WTC11 (cell line): ENCODE measurements at regions not wholly inside any gene's neighbourhood (a gene's known extent, or its start where the extent isn't known, plus 50 kb on each side); places are given as distances from the start of the nearest gene placed in this dataset.
A peak's percentile ranks its signal among the peaks of the same experiment; 100 is the strongest.

Experiments
- ATAC-seq: fragments of 200-7000 bp; cut with Tn5 transposase; 2 replicates; pipeline ENCODE4 v1.10.0; 2021; ENCODE audit warnings: mild to moderate bottlenecking, moderate library complexity
- CTCF ChIA-PET: fragments of 300-600 bp; sonication (Branson Sonifier 250); formaldehyde crosslinking; loops from one replicate; lab custom pipeline; 2021; ENCODE audit warnings: antibody characterized with exemption; lab: Charles Lee
- POLR2A ChIA-PET: fragments of 350-600 bp; sonication (Branson Sonifier 250); formaldehyde crosslinking; loops from one replicate; lab custom pipeline; 2021; ENCODE audit warnings: antibody characterized with exemption; lab: Charles Lee
- DNase-seq: peaks from one replicate; pipeline ENCODE4 v3.0.0; 2021; ENCODE audit warnings: low spot score
- H3K27ac Mint-ChIP-seq: 2 replicates; pipeline ENCODE4 v1.8.0; 2021; ENCODE audit warnings: mixed read lengths
- H3K27me3 Mint-ChIP-seq: 2 replicates; pipeline ENCODE4 v1.8.0; 2021; ENCODE audit warnings: low read depth, mild to moderate bottlenecking, moderate library complexity, mixed read lengths
- H3K36me3 Mint-ChIP-seq: 2 replicates; pipeline ENCODE4 v1.8.0; 2021; ENCODE audit warnings: mixed read lengths
- H3K4me1 Mint-ChIP-seq: 2 replicates; pipeline ENCODE4 v1.8.0; 2022; ENCODE audit warnings: mixed read lengths
- H3K4me3 Mint-ChIP-seq: 2 replicates; pipeline ENCODE4 v1.8.0; 2021; ENCODE audit warnings: mild to moderate bottlenecking, moderate library complexity, mixed read lengths
- H3K9me3 Mint-ChIP-seq: 2 replicates; pipeline ENCODE4 v1.8.0; 2021; ENCODE audit warnings: mixed read lengths
- ATF1 ChIP-seq: sonication (generic); formaldehyde crosslinking; IDR thresholded peaks from 2 replicates; pipeline ENCODE4 v1.8.1; 2023; ENCODE audit warnings: mild to moderate bottlenecking, moderate library complexity, missing genetic modification reagents
- ELF4 ChIP-seq: sonication (generic); formaldehyde crosslinking; IDR thresholded peaks from 2 replicates; pipeline ENCODE4 v1.8.1; 2022; ENCODE audit warnings: low read depth, mild to moderate bottlenecking, moderate library complexity, missing genetic modification reagents
- HMGA2 ChIP-seq: fragments of 250-450 bp; sonication (Bioruptor Pico); IDR thresholded peaks from 2 replicates; pipeline ENCODE4 v1.4.0; 2021; ENCODE audit warnings: mild to moderate bottlenecking, moderate library complexity
- JAZF1 ChIP-seq: fragments of 250-450 bp; sonication (Bioruptor Pico); IDR thresholded peaks from 2 replicates; pipeline ENCODE4 v1.9.0; 2021; ENCODE audit warnings: moderate library complexity, mild to moderate bottlenecking, inconsistent platforms
- KAT7 ChIP-seq: sonication (generic); formaldehyde crosslinking; IDR thresholded peaks from 2 replicates; pipeline ENCODE4 v1.8.1; 2023; ENCODE audit warnings: missing genetic modification reagents, mild to moderate bottlenecking, borderline replicate concordance
- SP1 ChIP-seq: sonication (generic); formaldehyde crosslinking; conservative IDR thresholded peaks from 2 replicates; pipeline ENCODE4 v1.8.1; 2022; ENCODE audit warnings: missing genetic modification reagents
- ZNF232 ChIP-seq: sonication (generic); formaldehyde crosslinking; IDR thresholded peaks from 2 replicates; pipeline ENCODE4 v1.8.0; 2022; ENCODE audit warnings: mild to moderate bottlenecking, missing genetic modification reagents
- ZNF263 ChIP-seq: sonication (generic); formaldehyde crosslinking; IDR thresholded peaks from 2 replicates; pipeline ENCODE4 v1.8.1; 2022; ENCODE audit warnings: low read depth, mild to moderate bottlenecking, moderate library complexity, missing genetic modification reagents
- ZNF317 ChIP-seq: sonication (generic); formaldehyde crosslinking; IDR thresholded peaks from 2 replicates; pipeline ENCODE4 v1.8.1; 2023; ENCODE audit warnings: low read depth, mild to moderate bottlenecking, moderate library complexity, missing genetic modification reagents, borderline replicate concordance
- ZNF416 ChIP-seq: fragments of 250-450 bp; sonication (Bioruptor Pico); IDR thresholded peaks from 2 replicates; pipeline ENCODE4 v1.9.0; 2021; ENCODE audit warnings: mild to moderate bottlenecking, inconsistent platforms
- TF ChIP-seq, protein P1 (sequence below): sonication (generic); formaldehyde crosslinking; IDR thresholded peaks from 2 replicates; pipeline ENCODE4 v1.8.1; 2023; ENCODE audit warnings: mild to moderate bottlenecking, missing genetic modification reagents, borderline replicate concordance
- TF ChIP-seq, protein P2 (sequence below): fragments of 250-450 bp; sonication (Bioruptor Pico); IDR thresholded peaks from 2 replicates; pipeline ENCODE4 v1.9.0; 2021; ENCODE audit warnings: mild to moderate bottlenecking
- TF ChIP-seq, protein P3 (sequence below): sonication (generic); formaldehyde crosslinking; IDR thresholded peaks from 2 replicates; pipeline ENCODE4 v1.8.1; 2022; ENCODE audit warnings: low read depth, mild to moderate bottlenecking, moderate library complexity, missing genetic modification reagents, borderline replicate concordance
- TF ChIP-seq, protein P4 (sequence below): sonication (generic); formaldehyde crosslinking; IDR thresholded peaks from 2 replicates; pipeline ENCODE4 v1.8.0; 2023; ENCODE audit warnings: missing genetic modification reagents
- TF ChIP-seq, protein P5 (sequence below): sonication (generic); formaldehyde crosslinking; conservative IDR thresholded peaks from 2 replicates; pipeline ENCODE4 v1.8.1; 2022; ENCODE audit warnings: mild to moderate bottlenecking, missing genetic modification reagents
- TF ChIP-seq, protein P6 (sequence below): sonication (generic); formaldehyde crosslinking; IDR thresholded peaks from 2 replicates; pipeline ENCODE4 v1.8.1; 2023; ENCODE audit warnings: mild to moderate bottlenecking, missing genetic modification reagents
- TF ChIP-seq, protein P7 (sequence below): sonication (generic); formaldehyde crosslinking; IDR thresholded peaks from 2 replicates; pipeline ENCODE4 v1.8.1; 2022; ENCODE audit warnings: missing genetic modification reagents, borderline replicate concordance
- TF ChIP-seq, protein P8 (sequence below): fragments of 200-600 bp; IDR thresholded peaks from 2 replicates; pipeline ENCODE4 v1.8.0; 2022; ENCODE audit warnings: antibody characterized with exemption
- TF ChIP-seq, protein P9 (sequence below): sonication (generic); formaldehyde crosslinking; IDR thresholded peaks from 2 replicates; pipeline ENCODE4 v1.8.1; 2023; ENCODE audit warnings: mild to moderate bottlenecking, moderate library complexity, missing genetic modification reagents

DNA sequence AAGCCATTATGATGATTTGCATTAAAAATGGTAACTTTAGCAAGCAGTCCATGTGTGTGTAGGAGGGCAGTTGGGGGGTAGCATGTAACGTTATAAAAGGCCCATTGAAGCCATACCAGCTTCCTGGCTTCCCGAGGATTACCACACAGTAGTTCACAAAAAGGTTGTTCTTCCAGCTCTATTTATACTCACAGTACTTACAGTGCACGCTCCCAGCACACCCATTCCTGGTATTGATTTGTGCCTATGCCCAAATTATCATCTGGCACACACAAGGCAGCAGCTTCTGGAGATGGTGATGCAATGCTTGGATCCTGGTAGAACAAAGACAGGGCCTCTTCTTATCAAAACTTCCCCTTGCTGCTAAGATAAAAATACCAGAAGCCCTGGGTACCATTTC is 436.8 kb downstream of the HAO1 start (continued):
- TF ChIP-seq, protein P1, sequence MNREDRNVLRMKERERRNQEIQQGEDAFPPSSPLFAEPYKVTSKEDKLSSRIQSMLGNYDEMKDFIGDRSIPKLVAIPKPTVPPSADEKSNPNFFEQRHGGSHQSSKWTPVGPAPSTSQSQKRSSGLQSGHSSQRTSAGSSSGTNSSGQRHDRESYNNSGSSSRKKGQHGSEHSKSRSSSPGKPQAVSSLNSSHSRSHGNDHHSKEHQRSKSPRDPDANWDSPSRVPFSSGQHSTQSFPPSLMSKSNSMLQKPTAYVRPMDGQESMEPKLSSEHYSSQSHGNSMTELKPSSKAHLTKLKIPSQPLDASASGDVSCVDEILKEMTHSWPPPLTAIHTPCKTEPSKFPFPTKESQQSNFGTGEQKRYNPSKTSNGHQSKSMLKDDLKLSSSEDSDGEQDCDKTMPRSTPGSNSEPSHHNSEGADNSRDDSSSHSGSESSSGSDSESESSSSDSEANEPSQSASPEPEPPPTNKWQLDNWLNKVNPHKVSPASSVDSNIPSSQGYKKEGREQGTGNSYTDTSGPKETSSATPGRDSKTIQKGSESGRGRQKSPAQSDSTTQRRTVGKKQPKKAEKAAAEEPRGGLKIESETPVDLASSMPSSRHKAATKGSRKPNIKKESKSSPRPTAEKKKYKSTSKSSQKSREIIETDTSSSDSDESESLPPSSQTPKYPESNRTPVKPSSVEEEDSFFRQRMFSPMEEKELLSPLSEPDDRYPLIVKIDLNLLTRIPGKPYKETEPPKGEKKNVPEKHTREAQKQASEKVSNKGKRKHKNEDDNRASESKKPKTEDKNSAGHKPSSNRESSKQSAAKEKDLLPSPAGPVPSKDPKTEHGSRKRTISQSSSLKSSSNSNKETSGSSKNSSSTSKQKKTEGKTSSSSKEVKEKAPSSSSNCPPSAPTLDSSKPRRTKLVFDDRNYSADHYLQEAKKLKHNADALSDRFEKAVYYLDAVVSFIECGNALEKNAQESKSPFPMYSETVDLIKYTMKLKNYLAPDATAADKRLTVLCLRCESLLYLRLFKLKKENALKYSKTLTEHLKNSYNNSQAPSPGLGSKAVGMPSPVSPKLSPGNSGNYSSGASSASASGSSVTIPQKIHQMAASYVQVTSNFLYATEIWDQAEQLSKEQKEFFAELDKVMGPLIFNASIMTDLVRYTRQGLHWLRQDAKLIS (CRISPR knock-in tag), result no peak
- TF ChIP-seq JAZF1 (CRISPR knock-in tag) (no peak), ELF4 (CRISPR knock-in tag) (no peak), ZNF416 (CRISPR knock-in tag) (no peak), ZNF317 (CRISPR knock-in tag) (no peak), SP1 (CRISPR knock-in tag) (no peak), ATF1 (CRISPR knock-in tag) (no peak), ZNF232 (no peak)
- TF ChIP-seq, protein P2, sequence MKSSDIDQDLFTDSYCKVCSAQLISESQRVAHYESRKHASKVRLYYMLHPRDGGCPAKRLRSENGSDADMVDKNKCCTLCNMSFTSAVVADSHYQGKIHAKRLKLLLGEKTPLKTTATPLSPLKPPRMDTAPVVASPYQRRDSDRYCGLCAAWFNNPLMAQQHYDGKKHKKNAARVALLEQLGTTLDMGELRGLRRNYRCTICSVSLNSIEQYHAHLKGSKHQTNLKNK (CRISPR knock-in tag), result no peak
- TF ChIP-seq, protein P3, sequence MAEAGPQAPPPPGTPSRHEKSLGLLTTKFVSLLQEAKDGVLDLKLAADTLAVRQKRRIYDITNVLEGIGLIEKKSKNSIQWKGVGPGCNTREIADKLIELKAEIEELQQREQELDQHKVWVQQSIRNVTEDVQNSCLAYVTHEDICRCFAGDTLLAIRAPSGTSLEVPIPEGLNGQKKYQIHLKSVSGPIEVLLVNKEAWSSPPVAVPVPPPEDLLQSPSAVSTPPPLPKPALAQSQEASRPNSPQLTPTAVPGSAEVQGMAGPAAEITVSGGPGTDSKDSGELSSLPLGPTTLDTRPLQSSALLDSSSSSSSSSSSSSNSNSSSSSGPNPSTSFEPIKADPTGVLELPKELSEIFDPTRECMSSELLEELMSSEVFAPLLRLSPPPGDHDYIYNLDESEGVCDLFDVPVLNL, result no peak

DNA sequence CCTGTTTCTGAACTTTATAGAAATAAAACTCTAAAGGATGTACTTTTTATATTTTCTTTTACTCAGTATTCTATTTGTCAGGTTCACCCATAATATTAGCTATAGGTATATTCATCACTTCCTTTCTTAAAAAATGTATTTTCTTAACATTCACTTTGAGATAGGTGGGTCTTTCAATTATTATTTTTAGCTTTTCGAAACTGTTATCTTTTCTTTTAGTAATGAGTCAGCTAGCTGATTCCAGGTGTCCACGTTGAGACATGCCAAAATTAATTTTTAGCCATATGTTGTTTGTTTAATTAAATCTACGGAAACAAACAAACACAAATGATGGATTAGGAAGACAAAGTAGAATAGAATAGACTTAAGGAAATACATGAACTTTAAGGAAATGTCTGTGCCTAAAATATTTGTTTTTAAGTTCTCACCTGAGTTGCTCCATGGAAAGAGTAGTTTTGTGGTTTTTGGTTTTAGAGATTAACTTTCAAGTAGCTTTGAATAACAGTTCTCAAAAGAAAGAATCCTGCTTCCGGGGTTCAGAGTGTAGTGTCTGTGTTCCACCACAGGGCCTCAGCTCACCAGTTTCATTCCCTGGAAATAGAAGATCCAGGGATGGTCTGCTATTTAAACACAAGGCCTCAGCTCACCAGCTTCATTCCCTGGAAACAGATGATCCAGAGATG is 435.0 kb downstream of the HAO1 start:
- TF ChIP-seq ZNF232 (no peak), ZNF263 (CRISPR knock-in tag) (no peak)
- TF ChIP-seq, protein P4, sequence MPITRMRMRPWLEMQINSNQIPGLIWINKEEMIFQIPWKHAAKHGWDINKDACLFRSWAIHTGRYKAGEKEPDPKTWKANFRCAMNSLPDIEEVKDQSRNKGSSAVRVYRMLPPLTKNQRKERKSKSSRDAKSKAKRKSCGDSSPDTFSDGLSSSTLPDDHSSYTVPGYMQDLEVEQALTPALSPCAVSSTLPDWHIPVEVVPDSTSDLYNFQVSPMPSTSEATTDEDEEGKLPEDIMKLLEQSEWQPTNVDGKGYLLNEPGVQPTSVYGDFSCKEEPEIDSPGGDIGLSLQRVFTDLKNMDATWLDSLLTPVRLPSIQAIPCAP, result no peak
- TF ChIP-seq, protein P5, sequence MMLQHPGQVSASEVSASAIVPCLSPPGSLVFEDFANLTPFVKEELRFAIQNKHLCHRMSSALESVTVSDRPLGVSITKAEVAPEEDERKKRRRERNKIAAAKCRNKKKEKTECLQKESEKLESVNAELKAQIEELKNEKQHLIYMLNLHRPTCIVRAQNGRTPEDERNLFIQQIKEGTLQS (CRISPR knock-in tag), result no peak
- TF ChIP-seq, all 79 proteins: peak for 0
- Mint-ChIP-seq H3K9me3 (no peaks in the 10 kb centered on the region), H3K4me1 (peaks cover 12% of the 10 kb centered on the region), H3K27ac (no peak overlapping the region), H3K27me3 (no peaks in the 10 kb centered on the region), H3K36me3 (no peaks in the 10 kb centered on the region), H3K4me3 (no peak overlapping the region)
- ATAC-seq (no peak), DNase-seq (no peak)
- CTCF ChIA-PET, result interaction anchor here (0.7 to 1.5 kb wide), 3 partner anchors 14 to 354 kb away, joined by 3 to 5 read pairs (median 3); no protein-coding TSS in a partner anchor
- POLR2A ChIA-PET, result no interaction called here

DNA sequence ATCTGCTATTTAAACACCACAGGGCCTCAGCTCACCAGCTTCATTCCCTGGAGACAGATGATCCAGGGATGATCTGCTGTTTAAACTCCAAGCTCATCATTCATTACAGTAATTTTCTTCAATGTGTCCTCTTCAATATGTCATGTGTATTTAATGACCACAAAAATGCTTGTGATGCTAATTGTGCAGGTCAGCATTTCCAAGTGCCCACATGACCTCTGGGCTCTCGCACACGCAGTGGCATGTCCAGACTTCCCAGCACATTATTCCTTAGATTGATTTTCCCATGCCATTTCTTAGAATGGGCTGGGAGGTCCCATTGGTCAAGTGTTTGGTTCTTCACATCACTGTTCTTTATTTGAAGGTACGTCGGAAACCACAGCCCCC is 434.4 kb downstream of the HAO1 start:
- H3K4me1 Mint-ChIP-seq, result peaks cover 12% of the 10 kb centered on the region
- TF ChIP-seq, protein P6, sequence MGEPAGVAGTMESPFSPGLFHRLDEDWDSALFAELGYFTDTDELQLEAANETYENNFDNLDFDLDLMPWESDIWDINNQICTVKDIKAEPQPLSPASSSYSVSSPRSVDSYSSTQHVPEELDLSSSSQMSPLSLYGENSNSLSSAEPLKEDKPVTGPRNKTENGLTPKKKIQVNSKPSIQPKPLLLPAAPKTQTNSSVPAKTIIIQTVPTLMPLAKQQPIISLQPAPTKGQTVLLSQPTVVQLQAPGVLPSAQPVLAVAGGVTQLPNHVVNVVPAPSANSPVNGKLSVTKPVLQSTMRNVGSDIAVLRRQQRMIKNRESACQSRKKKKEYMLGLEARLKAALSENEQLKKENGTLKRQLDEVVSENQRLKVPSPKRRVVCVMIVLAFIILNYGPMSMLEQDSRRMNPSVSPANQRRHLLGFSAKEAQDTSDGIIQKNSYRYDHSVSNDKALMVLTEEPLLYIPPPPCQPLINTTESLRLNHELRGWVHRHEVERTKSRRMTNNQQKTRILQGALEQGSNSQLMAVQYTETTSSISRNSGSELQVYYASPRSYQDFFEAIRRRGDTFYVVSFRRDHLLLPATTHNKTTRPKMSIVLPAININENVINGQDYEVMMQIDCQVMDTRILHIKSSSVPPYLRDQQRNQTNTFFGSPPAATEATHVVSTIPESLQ (CRISPR knock-in tag), result no peak
- TF ChIP-seq, protein P7, sequence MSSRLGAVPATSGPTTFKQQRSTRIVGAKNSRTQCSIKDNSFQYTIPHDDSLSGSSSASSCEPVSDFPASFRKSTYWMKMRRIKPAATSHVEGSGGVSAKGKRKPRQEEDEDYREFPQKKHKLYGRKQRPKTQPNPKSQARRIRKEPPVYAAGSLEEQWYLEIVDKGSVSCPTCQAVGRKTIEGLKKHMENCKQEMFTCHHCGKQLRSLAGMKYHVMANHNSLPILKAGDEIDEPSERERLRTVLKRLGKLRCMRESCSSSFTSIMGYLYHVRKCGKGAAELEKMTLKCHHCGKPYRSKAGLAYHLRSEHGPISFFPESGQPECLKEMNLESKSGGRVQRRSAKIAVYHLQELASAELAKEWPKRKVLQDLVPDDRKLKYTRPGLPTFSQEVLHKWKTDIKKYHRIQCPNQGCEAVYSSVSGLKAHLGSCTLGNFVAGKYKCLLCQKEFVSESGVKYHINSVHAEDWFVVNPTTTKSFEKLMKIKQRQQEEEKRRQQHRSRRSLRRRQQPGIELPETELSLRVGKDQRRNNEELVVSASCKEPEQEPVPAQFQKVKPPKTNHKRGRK, result no peak
- TF ChIP-seq HMGA2 (CRISPR knock-in tag) (no peak), KAT7 (CRISPR knock-in tag) (no peak)
- TF ChIP-seq, protein P8, sequence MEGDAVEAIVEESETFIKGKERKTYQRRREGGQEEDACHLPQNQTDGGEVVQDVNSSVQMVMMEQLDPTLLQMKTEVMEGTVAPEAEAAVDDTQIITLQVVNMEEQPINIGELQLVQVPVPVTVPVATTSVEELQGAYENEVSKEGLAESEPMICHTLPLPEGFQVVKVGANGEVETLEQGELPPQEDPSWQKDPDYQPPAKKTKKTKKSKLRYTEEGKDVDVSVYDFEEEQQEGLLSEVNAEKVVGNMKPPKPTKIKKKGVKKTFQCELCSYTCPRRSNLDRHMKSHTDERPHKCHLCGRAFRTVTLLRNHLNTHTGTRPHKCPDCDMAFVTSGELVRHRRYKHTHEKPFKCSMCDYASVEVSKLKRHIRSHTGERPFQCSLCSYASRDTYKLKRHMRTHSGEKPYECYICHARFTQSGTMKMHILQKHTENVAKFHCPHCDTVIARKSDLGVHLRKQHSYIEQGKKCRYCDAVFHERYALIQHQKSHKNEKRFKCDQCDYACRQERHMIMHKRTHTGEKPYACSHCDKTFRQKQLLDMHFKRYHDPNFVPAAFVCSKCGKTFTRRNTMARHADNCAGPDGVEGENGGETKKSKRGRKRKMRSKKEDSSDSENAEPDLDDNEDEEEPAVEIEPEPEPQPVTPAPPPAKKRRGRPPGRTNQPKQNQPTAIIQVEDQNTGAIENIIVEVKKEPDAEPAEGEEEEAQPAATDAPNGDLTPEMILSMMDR, result no peak
- TF ChIP-seq, protein P9, sequence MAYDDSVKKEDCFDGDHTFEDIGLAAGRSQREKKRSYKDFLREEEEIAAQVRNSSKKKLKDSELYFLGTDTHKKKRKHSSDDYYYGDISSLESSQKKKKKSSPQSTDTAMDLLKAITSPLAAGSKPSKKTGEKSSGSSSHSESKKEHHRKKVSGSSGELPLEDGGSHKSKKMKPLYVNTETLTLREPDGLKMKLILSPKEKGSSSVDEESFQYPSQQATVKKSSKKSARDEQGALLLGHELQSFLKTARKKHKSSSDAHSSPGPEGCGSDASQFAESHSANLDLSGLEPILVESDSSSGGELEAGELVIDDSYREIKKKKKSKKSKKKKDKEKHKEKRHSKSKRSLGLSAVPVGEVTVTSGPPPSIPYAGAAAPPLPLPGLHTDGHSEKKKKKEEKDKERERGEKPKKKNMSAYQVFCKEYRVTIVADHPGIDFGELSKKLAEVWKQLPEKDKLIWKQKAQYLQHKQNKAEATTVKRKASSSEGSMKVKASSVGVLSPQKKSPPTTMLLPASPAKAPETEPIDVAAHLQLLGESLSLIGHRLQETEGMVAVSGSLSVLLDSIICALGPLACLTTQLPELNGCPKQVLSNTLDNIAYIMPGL (CRISPR knock-in tag), result no peak
- DNase-seq (no peak), ATAC-seq (no peak)
- no peaks in the 10 kb centered on the region for H3K36me3 Mint-ChIP-seq
- no peaks in the 10 kb centered on the region for H3K9me3 Mint-ChIP-seq
- no peaks in the 10 kb centered on the region for H3K27me3 Mint-ChIP-seq
- H3K4me3 Mint-ChIP-seq, result no peak overlapping the region
- 0 out of 2 replicates have a peak overlapping the region, but pooled peaks have one; percentile 29 for H3K27ac Mint-ChIP-seq
- POLR2A ChIA-PET, result no interaction called here
- CTCF ChIA-PET, result interaction anchor here (0.7 to 1.5 kb wide), 3 partner anchors 14 to 353 kb away, joined by 3 to 5 read pairs (median 3); no protein-coding TSS in a partner anchor
